ENCODE measurements at regions not wholly inside any gene's neighbourhood (a gene's known extent, or its start where the extent isn't known, plus 50 kb on each side); places are given as distances from the start of the nearest gene placed in this dataset.

DNA sequence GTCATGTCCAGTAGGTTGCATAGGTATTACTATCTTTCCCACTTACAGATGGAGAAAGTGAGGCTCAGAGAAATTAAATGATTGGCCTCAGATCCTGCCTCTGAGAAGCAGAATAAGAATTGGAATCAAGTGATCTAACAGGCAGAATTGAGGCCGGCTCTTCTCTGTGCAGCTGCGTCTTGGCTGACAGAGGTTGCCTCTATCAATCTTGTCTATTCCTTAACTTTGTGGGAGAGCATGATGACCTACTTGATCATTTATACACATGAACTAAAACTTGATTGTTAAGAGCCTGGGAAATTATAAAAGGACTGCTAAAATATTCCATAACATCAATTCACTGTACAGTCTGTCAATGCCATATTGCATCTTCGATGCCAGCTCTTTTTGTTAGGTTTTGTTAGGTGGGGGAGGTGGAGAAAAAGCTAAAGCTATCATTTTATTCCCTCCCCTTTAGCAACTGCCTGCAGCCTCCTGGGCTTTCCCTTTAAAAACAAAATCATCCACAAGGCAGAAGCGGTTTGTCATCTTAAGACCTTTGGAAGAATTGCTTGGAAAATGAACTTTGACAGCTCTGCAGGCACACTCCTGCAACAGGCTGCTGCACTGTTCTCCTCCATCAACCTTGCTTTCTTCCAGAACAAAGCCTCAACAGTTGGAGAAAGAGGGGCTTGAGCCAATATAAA, 247.4 kb downstream of the SMARCA2 start:
- WGBS, 3 donors, result 66 to 81% (median 68%) methylated on average over 4 of the region's 4 CpGs
- Histone ChIP-seq H3K9me3 (no peaks in the 10 kb centered on the region), H3K36me3 (ENCODE audit: insufficient read depth in 1 of 2, low read depth in 1 of 2) (no peaks in the 10 kb centered on the region), H3K27me3 (ENCODE audit: insufficient read depth in 3 of 3, low read length in 2 of 3) (no peaks in the 10 kb centered on the region), H3K27ac (no peak overlapping the region), H3K4me3 (no peak overlapping the region), H3K4me1 (peaks cover 6% of the 10 kb centered on the region)
- intact Hi-C loops (cut with DNase I), result loop anchor here in 1 of 2 donors (10.0 kb wide), 1 partner anchor 62 kb away; no protein-coding TSS in a partner anchor
- TF ChIP-seq, protein P1, sequence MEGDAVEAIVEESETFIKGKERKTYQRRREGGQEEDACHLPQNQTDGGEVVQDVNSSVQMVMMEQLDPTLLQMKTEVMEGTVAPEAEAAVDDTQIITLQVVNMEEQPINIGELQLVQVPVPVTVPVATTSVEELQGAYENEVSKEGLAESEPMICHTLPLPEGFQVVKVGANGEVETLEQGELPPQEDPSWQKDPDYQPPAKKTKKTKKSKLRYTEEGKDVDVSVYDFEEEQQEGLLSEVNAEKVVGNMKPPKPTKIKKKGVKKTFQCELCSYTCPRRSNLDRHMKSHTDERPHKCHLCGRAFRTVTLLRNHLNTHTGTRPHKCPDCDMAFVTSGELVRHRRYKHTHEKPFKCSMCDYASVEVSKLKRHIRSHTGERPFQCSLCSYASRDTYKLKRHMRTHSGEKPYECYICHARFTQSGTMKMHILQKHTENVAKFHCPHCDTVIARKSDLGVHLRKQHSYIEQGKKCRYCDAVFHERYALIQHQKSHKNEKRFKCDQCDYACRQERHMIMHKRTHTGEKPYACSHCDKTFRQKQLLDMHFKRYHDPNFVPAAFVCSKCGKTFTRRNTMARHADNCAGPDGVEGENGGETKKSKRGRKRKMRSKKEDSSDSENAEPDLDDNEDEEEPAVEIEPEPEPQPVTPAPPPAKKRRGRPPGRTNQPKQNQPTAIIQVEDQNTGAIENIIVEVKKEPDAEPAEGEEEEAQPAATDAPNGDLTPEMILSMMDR (IDR thresholded peaks at IDR 0.05), result no peak
- DNase-seq, result no peak
- ATAC-seq, result no peak

DNA sequence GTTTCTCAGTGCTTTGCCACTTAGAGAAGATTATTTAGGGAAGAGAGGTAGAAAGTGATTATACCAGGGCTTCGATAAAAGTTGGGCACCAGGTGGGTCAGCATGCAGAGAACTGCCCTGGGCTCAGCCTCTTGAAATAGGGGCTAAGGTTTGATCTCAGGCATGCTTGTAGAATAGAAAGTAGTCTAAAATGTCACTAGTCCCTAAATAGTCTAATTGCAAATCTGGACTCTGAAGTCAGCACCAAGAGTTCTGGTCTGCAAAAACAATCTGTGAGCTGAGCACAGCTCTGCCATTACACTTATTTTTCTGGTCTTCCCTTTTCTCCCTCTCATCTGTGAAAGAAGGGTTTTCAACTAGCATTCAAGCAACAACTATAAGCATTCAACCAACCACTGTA, 248.0 kb downstream of the SMARCA2 start:
- TF ChIP-seq, protein P1 (IDR thresholded peaks at IDR 0.05), result no peak
- Histone ChIP-seq H3K36me3 (ENCODE audit: insufficient read depth in 1 of 2, low read depth in 1 of 2) (no peaks in the 10 kb centered on the region), H3K27me3 (ENCODE audit: insufficient read depth in 3 of 3, low read length in 2 of 3) (no peaks in the 10 kb centered on the region), H3K4me1 (peaks cover 10% of the 10 kb centered on the region), H3K27ac (no peak overlapping the region), H3K4me3 (no peak overlapping the region), H3K9me3 (no peaks in the 10 kb centered on the region)
- intact Hi-C loops (cut with DNase I), result loop anchor here in 1 of 2 donors (10.0 kb wide), 1 partner anchor 62 kb away; no protein-coding TSS in a partner anchor
- ATAC-seq, result no peak
- DNase-seq, result no peak
- 83 to 95% (median 91%) methylated on average over 1 of the region's 1 CpG for WGBS, 3 donors

DNA sequence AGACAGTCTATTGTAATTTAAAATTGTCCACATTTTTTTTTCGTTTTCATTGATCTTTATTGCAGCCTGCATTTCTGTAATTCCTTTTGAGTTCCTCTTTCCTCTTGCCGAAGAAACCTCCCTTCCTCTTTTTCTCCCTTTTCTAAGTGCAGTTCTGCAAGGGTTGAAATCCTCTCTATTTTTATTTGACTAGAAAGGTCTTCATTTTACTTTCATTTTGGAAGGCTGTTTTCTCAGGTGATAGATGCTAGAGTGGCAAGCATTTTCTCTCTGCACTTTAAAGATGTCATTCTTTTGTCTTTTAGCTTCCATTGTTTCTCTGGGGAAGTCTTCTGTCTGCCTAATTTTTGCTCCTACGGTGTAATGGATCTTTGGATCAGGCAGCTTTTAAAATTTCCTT, 248.5 kb downstream of the SMARCA2 start:
- Histone ChIP-seq H3K27me3 (ENCODE audit: insufficient read depth in 3 of 3, low read length in 2 of 3) (no peaks in the 10 kb centered on the region), H3K4me1 (peaks cover 10% of the 10 kb centered on the region), H3K36me3 (ENCODE audit: insufficient read depth in 1 of 2, low read depth in 1 of 2) (no peaks in the 10 kb centered on the region), H3K27ac (no peak overlapping the region), H3K4me3 (no peak overlapping the region), H3K9me3 (no peaks in the 10 kb centered on the region)
- TF ChIP-seq, protein P1 (IDR thresholded peaks at IDR 0.05), result no peak
- DNase-seq (no peak), ATAC-seq (no peak)
- WGBS, 3 donors, result 47 to 79% (median 54%) methylated on average over 3 of the region's 3 CpGs
- intact Hi-C loops (cut with DNase I), result loop anchor here in 1 of 2 donors (10.0 kb wide), 1 partner anchor 61 kb away; no protein-coding TSS in a partner anchor

DNA sequence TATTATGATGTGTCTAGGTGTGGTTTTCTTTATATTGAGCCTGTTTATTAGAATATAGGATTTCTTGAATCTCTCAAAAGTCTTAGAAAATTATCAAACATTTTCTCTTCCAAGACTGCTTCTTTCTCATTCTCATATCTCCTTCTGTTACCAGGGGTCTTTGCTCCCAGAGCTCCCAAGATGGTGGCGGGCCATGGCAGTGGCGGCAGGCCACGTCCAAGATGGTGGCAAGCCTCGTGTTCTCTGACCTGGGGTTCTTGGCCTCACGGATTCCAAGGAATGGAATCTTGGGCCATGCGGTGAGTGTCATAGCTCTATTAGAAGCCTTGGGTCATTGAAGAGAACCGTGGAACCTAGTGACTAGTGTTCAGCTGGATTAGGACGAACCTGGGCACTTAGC, 248.9 kb downstream of the SMARCA2 start:
- no peaks in the 10 kb centered on the region for H3K9me3 ChIP-seq
- no peak overlapping the region for H3K27ac ChIP-seq
- H3K4me3 ChIP-seq, result no peak overlapping the region
- no peaks in the 10 kb centered on the region for H3K36me3 ChIP-seq (ENCODE audit: insufficient read depth in 1 of 2, low read depth in 1 of 2)
- intact Hi-C loops (cut with DNase I), result loop anchor here in 1 of 2 donors (10.0 kb wide), 1 partner anchor 61 kb away; no protein-coding TSS in a partner anchor
- no peak for ATAC-seq
- no peak for DNase-seq
- H3K4me1 ChIP-seq, result peaks cover 10% of the 10 kb centered on the region
- H3K27me3 ChIP-seq (ENCODE audit: insufficient read depth in 3 of 3, low read length in 2 of 3), result no peaks in the 10 kb centered on the region
- TF ChIP-seq, protein P1 (IDR thresholded peaks at IDR 0.05), result no peak
- 96 to 100% (median 96%) methylated on average over 8 of the region's 8 CpGs for WGBS, 3 donors
